ENCODE measurements at regions not wholly inside any gene's neighbourhood (a gene's known extent, or its start where the extent isn't known, plus 50 kb on each side); places are given as distances from the start of the nearest gene placed in this dataset.

GRCh38 chr4:85402371-85402770 is 72.6 kb upstream of the ARHGAP24 start:
- intact Hi-C loops (cut with DNase I; ENCODE audit: low total_unique reads) (no loop called here), in situ Hi-C loops (cut with MboI; ENCODE audit: low pct_ligation_motif_present in 1 of 4, low pct_unique_long_range_greater_than_20kb in 1 of 4, low sequenced_read_pairs in 3 of 4) (loop anchor here in 1 of 4 donors (25.0 kb wide), 1 partner anchor 335 kb away; no protein-coding TSS in a partner anchor)
- Histone ChIP-seq H3K9me3 (no peaks in the 10 kb centered on the region), H3K4me3 (no peak overlapping the region), H3K36me3 (no peaks in the 10 kb centered on the region), H3K27me3 (no peaks in the 10 kb centered on the region), H3K27ac (no peak overlapping the region), H3K4me1 (no peaks in the 10 kb centered on the region)
- TF ChIP-seq POLR2AphosphoS5 (IDR thresholded peaks at IDR 0.05) (no peak), EP300 (IDR thresholded peaks at IDR 0.05; ENCODE audit: low read depth) (no peak), CTCF (IDR thresholded peaks at IDR 0.05) (no peak), POLR2A (IDR thresholded peaks at IDR 0.05) (no peak)
- WGBS, 2 donors (ENCODE audit: low coverage in 1 of 2): 72 to 88% methylated on average over 3 of the region's 3 CpGs
- DNase-seq: no peak

GRCh38 chr4:85406185-85406584 is 68.8 kb upstream of the ARHGAP24 start:
- no peaks in the 10 kb centered on the region for H3K9me3 ChIP-seq
- H3K4me3 ChIP-seq: no peak overlapping the region
- no peaks in the 10 kb centered on the region for H3K36me3 ChIP-seq
- no peak overlapping the region for H3K27ac ChIP-seq
- intact Hi-C loops (cut with DNase I; ENCODE audit: low total_unique reads): no loop called here
- 63 to 84% methylated on average over 2 of the region's 2 CpGs for WGBS, 2 donors (ENCODE audit: low coverage in 1 of 2)
- no peak for DNase-seq
- TF ChIP-seq POLR2A (IDR thresholded peaks at IDR 0.05) (no peak), CTCF (IDR thresholded peaks at IDR 0.05) (no peak), POLR2AphosphoS5 (IDR thresholded peaks at IDR 0.05) (no peak), EP300 (IDR thresholded peaks at IDR 0.05; ENCODE audit: low read depth) (no peak)
- in situ Hi-C loops (cut with MboI; ENCODE audit: low pct_ligation_motif_present in 1 of 4, low pct_unique_long_range_greater_than_20kb in 1 of 4, low sequenced_read_pairs in 3 of 4): loop anchor here in 1 of 4 donors (25.0 kb wide), 1 partner anchor 331 kb away; no protein-coding TSS in a partner anchor
- no peaks in the 10 kb centered on the region for H3K27me3 ChIP-seq
- H3K4me1 ChIP-seq: no peaks in the 10 kb centered on the region

GRCh38 chr4:85407546-85407945 is 67.4 kb upstream of the ARHGAP24 start:
- in situ Hi-C loops (cut with MboI; ENCODE audit: low pct_ligation_motif_present in 1 of 4, low pct_unique_long_range_greater_than_20kb in 1 of 4, low sequenced_read_pairs in 3 of 4) (loop anchor here in 1 of 4 donors (25.0 kb wide), 1 partner anchor 330 kb away; no protein-coding TSS in a partner anchor), intact Hi-C loops (cut with DNase I; ENCODE audit: low total_unique reads) (no loop called here)
- DNase-seq: no peak
- no peak overlapping the region for H3K4me3 ChIP-seq
- WGBS, 2 donors (ENCODE audit: low coverage in 1 of 2): 83 to 85% methylated on average over 3 of the region's 3 CpGs
- no peak overlapping the region for H3K27ac ChIP-seq
- H3K9me3 ChIP-seq: no peaks in the 10 kb centered on the region
- TF ChIP-seq POLR2AphosphoS5 (IDR thresholded peaks at IDR 0.05) (no peak), CTCF (IDR thresholded peaks at IDR 0.05) (no peak), POLR2A (IDR thresholded peaks at IDR 0.05) (no peak), EP300 (IDR thresholded peaks at IDR 0.05; ENCODE audit: low read depth) (no peak)
- no peaks in the 10 kb centered on the region for H3K36me3 ChIP-seq
- no peaks in the 10 kb centered on the region for H3K27me3 ChIP-seq
- H3K4me1 ChIP-seq: no peaks in the 10 kb centered on the region

GRCh38 chr4:85408301-85408700 is 66.6 kb upstream of the ARHGAP24 start:
- DNase-seq: no peak
- no peak overlapping the region for H3K27ac ChIP-seq
- in situ Hi-C loops (cut with MboI; ENCODE audit: low pct_ligation_motif_present in 1 of 4, low pct_unique_long_range_greater_than_20kb in 1 of 4, low sequenced_read_pairs in 3 of 4): loop anchor here in 1 of 4 donors (25.0 kb wide), 1 partner anchor 329 kb away; no protein-coding TSS in a partner anchor
- no peak for TF ChIP-seq CTCF (IDR thresholded peaks at IDR 0.05)
- no peak for TF ChIP-seq POLR2A (IDR thresholded peaks at IDR 0.05)
- no peak for TF ChIP-seq EP300 (IDR thresholded peaks at IDR 0.05; ENCODE audit: low read depth)
- no peak overlapping the region for H3K4me3 ChIP-seq
- intact Hi-C loops (cut with DNase I; ENCODE audit: low total_unique reads): no loop called here
- no peaks in the 10 kb centered on the region for H3K36me3 ChIP-seq
- H3K4me1 ChIP-seq: no peaks in the 10 kb centered on the region
- WGBS, 2 donors (ENCODE audit: low coverage in 1 of 2): 88 to 90% methylated on average over 1 of the region's 1 CpG
- H3K9me3 ChIP-seq: no peaks in the 10 kb centered on the region
- H3K27me3 ChIP-seq: no peaks in the 10 kb centered on the region
